WERI-Rb-1 (cell line): ENCODE measurements at regions not wholly inside any gene's neighbourhood (a gene's known extent, or its start where the extent isn't known, plus 50 kb on each side); places are given as distances from the start of the nearest gene placed in this dataset.
A peak's percentile ranks its signal among the peaks of the same experiment; 100 is the strongest.

ENCODE experiments used
- DNase-seq: peaks from one replicate; pipeline ENCODE4 v3.0.0-alpha.2; 2020
- H3K27ac ChIP-seq: fragments of 250-450 bp; sonication (Bioruptor Pico); 2 replicates; pipeline ENCODE4 v1.5.1; 2020; ENCODE audit warnings: mild to moderate bottlenecking, moderate library complexity
- H3K27me3 ChIP-seq: fragments of 250-450 bp; sonication (Bioruptor Pico); 2 replicates; pipeline ENCODE4 v1.5.1; 2021; ENCODE audit warnings: mild to moderate bottlenecking, low read depth, moderate library complexity; ENCODE audit not compliant: insufficient read depth, severe bottlenecking
- H3K36me3 ChIP-seq: fragments of 250-450 bp; sonication (Bioruptor Pico); 2 replicates; pipeline ENCODE4 v1.5.1; 2020; ENCODE audit warnings: mild to moderate bottlenecking, moderate library complexity
- H3K4me3 ChIP-seq: 2 replicates; pipeline ENCODE4 v1.5.1; 2011; ENCODE audit warnings: low read depth, mild to moderate bottlenecking, control low read depth, low read length
- H3K9me3 ChIP-seq: fragments of 250-450 bp; sonication (Bioruptor Pico); 2 replicates; pipeline ENCODE4 v1.5.1; 2021; ENCODE audit warnings: mild to moderate bottlenecking, moderate library complexity; ENCODE audit not compliant: severe bottlenecking
- CTCF ChIP-seq: IDR thresholded peaks from 2 replicates; pipeline ENCODE4 v1.5.1; 2011; ENCODE audit warnings: low read depth, mild to moderate bottlenecking, control low read depth, inconsistent platforms, low read length

GRCh38 chr3:166104938-166105337 lies 267.7 kb upstream of the BCHE start:
- TF ChIP-seq CTCF: no peak
- Histone ChIP-seq H3K4me3 (no peak overlapping the region), H3K9me3 (no peaks in the 10 kb centered on the region), H3K27me3 (no peaks in the 10 kb centered on the region), H3K27ac (peak overlapping the region; percentile 17), H3K36me3 (no peaks in the 10 kb centered on the region)
- no peak for DNase-seq

DNA sequence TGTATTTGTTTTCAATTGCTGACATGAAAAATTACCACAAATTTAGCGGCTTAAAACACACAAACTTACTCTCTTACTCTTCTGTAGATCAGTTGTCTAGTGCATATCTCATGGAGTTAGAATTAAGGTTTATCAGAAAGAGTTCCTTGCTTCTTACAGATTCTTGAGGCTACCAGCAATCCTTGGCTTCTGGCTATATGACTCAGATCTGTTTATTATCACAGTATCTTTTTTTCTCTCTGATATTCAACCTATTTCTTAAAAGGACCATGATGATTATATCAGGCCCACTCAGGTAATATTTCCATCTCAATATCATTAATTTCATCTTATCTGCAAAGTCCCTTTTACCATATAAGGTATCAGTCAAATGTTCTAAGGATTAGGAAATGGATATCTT lies 263.5 kb upstream of the BCHE start:
- no peak for TF ChIP-seq CTCF
- Histone ChIP-seq H3K27me3 (no peaks in the 10 kb centered on the region), H3K9me3 (no peaks in the 10 kb centered on the region), H3K27ac (no peak overlapping the region), H3K4me3 (no peak overlapping the region), H3K36me3 (no peaks in the 10 kb centered on the region)
- DNase-seq: no peak

GRCh38 chr3:166089575-166089974 lies 252.4 kb upstream of the BCHE start:
- H3K9me3 ChIP-seq: no peaks in the 10 kb centered on the region
- DNase-seq: no peak
- no peak for TF ChIP-seq CTCF

DNA sequence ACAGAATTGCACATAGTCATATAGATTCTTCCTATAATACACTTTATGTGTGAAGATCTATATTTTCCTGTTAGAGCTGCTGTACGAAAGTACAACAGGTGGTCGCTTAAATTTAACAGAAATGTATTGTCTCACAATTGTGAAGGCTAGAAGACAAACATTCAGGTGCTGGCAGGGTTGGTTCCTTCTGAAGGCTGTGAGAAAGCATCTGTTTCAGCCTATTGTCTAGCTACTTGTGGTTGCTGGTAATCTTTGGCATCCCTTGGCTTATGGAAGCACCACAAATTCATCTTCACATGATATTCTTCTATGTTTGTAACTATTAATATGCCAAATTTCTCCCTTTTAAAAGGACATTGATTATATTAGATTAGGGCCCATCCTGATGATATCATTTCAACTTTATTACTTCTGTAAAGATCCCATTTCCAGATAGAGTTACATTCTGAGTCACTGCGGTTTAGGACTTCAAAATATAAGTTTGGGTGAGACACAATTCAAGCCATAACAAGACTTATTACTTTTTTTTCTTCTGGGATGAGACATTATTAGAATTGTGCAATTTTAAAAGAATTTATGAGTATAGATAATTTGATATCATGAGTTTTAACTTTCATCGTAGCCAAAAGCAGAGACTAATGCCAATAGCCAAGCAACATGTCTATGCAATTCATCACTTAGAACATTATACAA lies 248.1 kb upstream of the BCHE start:
- no peak for TF ChIP-seq CTCF
- Histone ChIP-seq H3K4me3 (no peak overlapping the region), H3K27ac (no peak overlapping the region), H3K9me3 (no peaks in the 10 kb centered on the region), H3K27me3 (no peaks in the 10 kb centered on the region), H3K36me3 (no peaks in the 10 kb centered on the region)
- DNase-seq: no peak

More at GRCh38 chr3:166089575-166089974, 252.4 kb upstream of the BCHE start:
- Histone ChIP-seq H3K27ac (no peak overlapping the region), H3K27me3 (no peaks in the 10 kb centered on the region), H3K36me3 (no peaks in the 10 kb centered on the region), H3K4me3 (no peak overlapping the region)

- H3K9me3 ChIP-seq: no peaks in the 10 kb centered on the region
- no peak for TF ChIP-seq CTCF
- no peaks in the 10 kb centered on the region for H3K27me3 ChIP-seq
- H3K36me3 ChIP-seq: no peaks in the 10 kb centered on the region
- no peak overlapping the region for H3K27ac ChIP-seq
- H3K4me3 ChIP-seq: no peak overlapping the region
- DNase-seq: no peak
These were observed 242.9 kb upstream of the BCHE start for GRCh38 chr3:166080096-166080495.

GRCh38 chr3:166071831-166072230 lies 234.6 kb upstream of the BCHE start:
- Histone ChIP-seq H3K36me3 (no peaks in the 10 kb centered on the region), H3K27me3 (no peaks in the 10 kb centered on the region), H3K9me3 (no peaks in the 10 kb centered on the region), H3K4me3 (no peak overlapping the region), H3K27ac (no peak overlapping the region)
- no peak for TF ChIP-seq CTCF
- no peak for DNase-seq
